ENCODE measurements at regions not wholly inside any gene's neighbourhood (a gene's known extent, or its start where the extent isn't known, plus 50 kb on each side); places are given as distances from the start of the nearest gene placed in this dataset.

DNA sequence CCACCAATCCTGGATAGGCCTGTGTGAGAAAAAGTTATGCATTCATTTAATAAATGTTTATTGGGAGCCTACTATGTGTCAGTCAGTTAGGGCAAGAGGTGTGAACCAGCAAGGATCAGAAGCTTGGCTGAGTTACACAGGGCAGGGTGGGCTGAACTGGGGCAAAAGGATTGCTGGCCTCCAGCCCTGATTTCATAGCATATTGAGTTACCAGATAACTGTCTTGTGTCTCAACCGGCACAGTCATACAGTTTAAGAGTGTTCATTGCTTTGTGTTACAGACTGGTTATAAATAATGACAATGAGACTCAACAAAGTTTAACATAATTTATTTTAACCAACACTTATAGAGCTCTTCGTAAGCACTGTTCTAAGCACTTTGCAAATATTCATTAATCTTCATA lies 253.8 kb downstream of the DLEU7 start:
- H3K9me3 Mint-ChIP-seq (ENCODE audit: insufficient read depth) = no peaks in the 10 kb centered on the region
- H4K20me1 ChIP-seq (ENCODE audit: control insufficient read depth, insufficient read depth, low read length, poor library complexity, severe bottlenecking) = no peaks in the 10 kb centered on the region
- CTCF ChIA-PET = interaction anchor here (0.6 to 4.0 kb wide), 4 partner anchors 211 to 504 kb away, joined by 3 to 21 read pairs (median 6); no protein-coding TSS in a partner anchor
- POLR2A ChIA-PET = interaction anchor here (1.2 kb wide), 2 partner anchors 211 to 466 kb away, joined by 3 to 5 read pairs; no protein-coding TSS in a partner anchor
- H3K27me3 ChIP-seq (replicated peaks in 1 of 4; ENCODE audit: control extremely low read depth in 1 of 4, control insufficient read depth in 3 of 4, insufficient read depth in 4 of 4, low read length in 3 of 4) = no peaks in the 10 kb centered on the region
- H3K4me3 Mint-ChIP-seq = no peak overlapping the region
- peaks cover 74% of the 10 kb centered on the region for H3K4me1 Mint-ChIP-seq
- no peak for TF ChIP-seq EZH2 (IDR thresholded peaks at IDR 0.05; ENCODE audit: borderline replicate concordance, insufficient read depth, low read depth, low read length, poor library complexity, severe bottlenecking)
- TF ChIP-seq, protein P1, sequence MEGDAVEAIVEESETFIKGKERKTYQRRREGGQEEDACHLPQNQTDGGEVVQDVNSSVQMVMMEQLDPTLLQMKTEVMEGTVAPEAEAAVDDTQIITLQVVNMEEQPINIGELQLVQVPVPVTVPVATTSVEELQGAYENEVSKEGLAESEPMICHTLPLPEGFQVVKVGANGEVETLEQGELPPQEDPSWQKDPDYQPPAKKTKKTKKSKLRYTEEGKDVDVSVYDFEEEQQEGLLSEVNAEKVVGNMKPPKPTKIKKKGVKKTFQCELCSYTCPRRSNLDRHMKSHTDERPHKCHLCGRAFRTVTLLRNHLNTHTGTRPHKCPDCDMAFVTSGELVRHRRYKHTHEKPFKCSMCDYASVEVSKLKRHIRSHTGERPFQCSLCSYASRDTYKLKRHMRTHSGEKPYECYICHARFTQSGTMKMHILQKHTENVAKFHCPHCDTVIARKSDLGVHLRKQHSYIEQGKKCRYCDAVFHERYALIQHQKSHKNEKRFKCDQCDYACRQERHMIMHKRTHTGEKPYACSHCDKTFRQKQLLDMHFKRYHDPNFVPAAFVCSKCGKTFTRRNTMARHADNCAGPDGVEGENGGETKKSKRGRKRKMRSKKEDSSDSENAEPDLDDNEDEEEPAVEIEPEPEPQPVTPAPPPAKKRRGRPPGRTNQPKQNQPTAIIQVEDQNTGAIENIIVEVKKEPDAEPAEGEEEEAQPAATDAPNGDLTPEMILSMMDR (IDR thresholded peaks at IDR 0.05) = no peak
- H3K9ac ChIP-seq (ENCODE audit: low read length) = no peak overlapping the region
- no peak overlapping the region for H3K27ac ChIP-seq (ENCODE audit: low read length in 2 of 2)
- H3K79me2 ChIP-seq (ENCODE audit: control insufficient read depth, insufficient read depth, low read length) = no peaks in the 10 kb centered on the region
- whole genome bisulfite sequencing (ENCODE audit: insufficient coverage) = no CpG with 5 or more reads among the region's 2 CpGs
- peaks cover 0 to 3% (median 0%) of the 10 kb centered on the region in 3 donors for H3K9me3 ChIP-seq (ENCODE audit: control extremely low read depth in 1 of 3, control insufficient read depth in 2 of 3, insufficient read depth in 1 of 3, low read length in 2 of 3)
- no peak for DNase-seq
- ATAC-seq (ENCODE audit: low read depth) = no peak
- peaks cover 81 to 85% of the 10 kb centered on the region in 2 donors for H3K4me1 ChIP-seq (ENCODE audit: control insufficient read depth in 2 of 2, insufficient read depth in 2 of 2, low read length in 2 of 2)
- intact Hi-C loops (cut with micrococcal nuclease) = loop anchor here (5.0 kb wide), 4 partner anchors 62 to 592 kb away; partner anchors contain the start of gene TRIM13
- no peak overlapping the region for H3K4me2 ChIP-seq (replicated peaks; ENCODE audit: low read depth, low read length, poor library complexity, severe bottlenecking)
- no peak overlapping the region for H3K4me3 ChIP-seq (ENCODE audit: control extremely low read depth in 1 of 5, extremely low read depth in 1 of 5, insufficient read depth in 1 of 5, low read depth in 2 of 5, low read length in 4 of 5)
- H3K27ac Mint-ChIP-seq = peak overlapping the region; percentile 53
- no peaks in the 10 kb centered on the region for H3K27me3 Mint-ChIP-seq
- no peak overlapping the region for H2AFZ ChIP-seq (ENCODE audit: insufficient read depth, low read depth, low read length, poor library complexity, severe bottlenecking)
- no peaks in the 10 kb centered on the region for H3K36me3 ChIP-seq (replicated peaks in 1 of 2; ENCODE audit: control extremely low read depth in 1 of 2, control insufficient read depth in 1 of 2, extremely low read depth in 1 of 2, insufficient read depth in 2 of 2, low read length in 1 of 2)

DNA sequence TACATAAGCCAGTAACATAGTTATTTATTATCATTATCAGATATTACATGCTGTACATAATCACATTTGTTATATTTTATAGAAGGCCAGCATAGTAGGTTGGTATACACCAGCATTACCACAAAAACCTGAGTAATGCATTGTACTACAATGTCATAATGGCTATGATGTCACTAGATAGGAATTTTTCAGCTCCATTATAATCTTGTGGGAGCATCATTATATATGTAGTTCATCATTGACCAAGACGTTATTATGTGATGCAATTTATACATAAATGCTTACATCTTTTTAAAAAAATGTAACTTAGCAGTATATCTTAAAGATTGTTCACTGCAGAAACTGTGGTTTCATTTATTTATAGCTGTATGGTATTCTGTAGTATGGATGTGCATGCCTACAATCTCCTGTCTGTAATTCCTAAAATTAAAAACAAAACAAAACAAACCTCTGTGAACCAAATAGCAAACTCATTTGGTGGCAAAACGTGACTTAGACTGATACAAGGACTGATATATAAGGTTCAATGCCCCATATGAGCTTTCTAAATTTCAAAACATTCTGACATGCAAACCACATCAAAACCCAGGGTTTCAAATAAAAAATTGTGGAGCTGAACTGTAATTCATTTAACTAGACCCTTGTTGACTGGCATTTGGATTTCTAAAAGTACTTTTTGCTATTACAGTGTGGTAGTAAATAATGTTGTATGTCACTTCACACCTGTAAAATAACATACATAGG lies 250.9 kb downstream of the DLEU7 start:
- peaks cover 96 to 98% of the 10 kb centered on the region in 2 donors for H3K4me1 ChIP-seq (ENCODE audit: control insufficient read depth in 2 of 2, insufficient read depth in 2 of 2, low read length in 2 of 2)
- no peak for TF ChIP-seq EZH2 (IDR thresholded peaks at IDR 0.05; ENCODE audit: borderline replicate concordance, insufficient read depth, low read depth, low read length, poor library complexity, severe bottlenecking)
- TF ChIP-seq, protein P1 (IDR thresholded peaks at IDR 0.05) = no peak
- ChIA-PET CTCF (interaction anchor here (0.9 to 1.5 kb wide), 7 partner anchors 17 to 465 kb away, joined by 3 to 8 read pairs (median 4); no protein-coding TSS in a partner anchor), POLR2A (interaction anchor here (1.1 kb wide), 1 partner anchor 318 kb away, joined by 4 read pairs; the partner anchor contains the start of gene RNASEH2B)
- H3K4me3 ChIP-seq (ENCODE audit: control extremely low read depth in 1 of 5, extremely low read depth in 1 of 5, insufficient read depth in 1 of 5, low read depth in 2 of 5, low read length in 4 of 5) = peak overlapping the region in 1 of 5 experiments; percentile 7
- H3K9me3 Mint-ChIP-seq (ENCODE audit: insufficient read depth) = no peaks in the 10 kb centered on the region
- peak overlapping the region; percentile 94 for H3K27ac Mint-ChIP-seq
- H3K27me3 ChIP-seq (replicated peaks in 1 of 4; ENCODE audit: control extremely low read depth in 1 of 4, control insufficient read depth in 3 of 4, insufficient read depth in 4 of 4, low read length in 3 of 4) = no peaks in the 10 kb centered on the region
- no peaks in the 10 kb centered on the region for H4K20me1 ChIP-seq (ENCODE audit: control insufficient read depth, insufficient read depth, low read length, poor library complexity, severe bottlenecking)
- WGBS (ENCODE audit: insufficient coverage) = 50% methylated on average over 1 of the region's 2 CpGs
- no peaks in the 10 kb centered on the region for H3K79me2 ChIP-seq (ENCODE audit: control insufficient read depth, insufficient read depth, low read length)
- H2AFZ ChIP-seq (ENCODE audit: insufficient read depth, low read depth, low read length, poor library complexity, severe bottlenecking) = peak overlapping the region; percentile 14
- H3K4me1 Mint-ChIP-seq = peaks cover 86% of the 10 kb centered on the region
- H3K4me3 Mint-ChIP-seq = no peak overlapping the region
- peaks cover 0 to 3% (median 0%) of the 10 kb centered on the region in 3 donors for H3K9me3 ChIP-seq (ENCODE audit: control extremely low read depth in 1 of 3, control insufficient read depth in 2 of 3, insufficient read depth in 1 of 3, low read length in 2 of 3)
- peak overlapping the region; percentile 78 to 79 for H3K27ac ChIP-seq (ENCODE audit: low read length in 2 of 2)
- DNase-seq (no peak), ATAC-seq (ENCODE audit: low read depth) (no peak)
- no peaks in the 10 kb centered on the region for H3K27me3 Mint-ChIP-seq
- intact Hi-C loops (cut with micrococcal nuclease) = loop anchor here (5.0 kb wide), 4 partner anchors 65 to 595 kb away; partner anchors contain the start of gene TRIM13
- peak overlapping the region; percentile 16 for H3K9ac ChIP-seq (ENCODE audit: low read length)
- H3K36me3 ChIP-seq (replicated peaks in 1 of 2; ENCODE audit: control extremely low read depth in 1 of 2, control insufficient read depth in 1 of 2, extremely low read depth in 1 of 2, insufficient read depth in 2 of 2, low read length in 1 of 2) = no peaks in the 10 kb centered on the region
- H3K4me2 ChIP-seq (replicated peaks; ENCODE audit: low read depth, low read length, poor library complexity, severe bottlenecking) = peak overlapping the region; percentile 54
